K562 (cell line): ENCODE measurements at regions not wholly inside any gene's neighbourhood (a gene's known extent, or its start where the extent isn't known, plus 50 kb on each side); places are given as distances from the start of the nearest gene placed in this dataset.

Experiments used
- ATAC-seq: fragments of 200-7000 bp; cut with Tn5 transposase; 3 replicates; pipeline ENCODE4 v1.9.1; 2020; ENCODE audit warnings: moderate library complexity
- BruUV-seq: library from RNA; stranded (reverse); fragments of 400-500 nt; replicated peaks from 2 replicates; lab custom pipeline; 2021; lab: Mats Ljungman, UMichigan
- CTCF ChIA-PET: fragments of 300-600 bp; formaldehyde crosslinking; extraction: SDS; loops from one replicate; lab custom pipeline; 2021; ENCODE audit warnings: low intra/inter-chr PET ratio; lab: Yijun Ruan, JAX
- POLR2A ChIA-PET: fragments of 300-600, 350-650 bp; sonication (Branson Sonifier 250); formaldehyde crosslinking; extraction: SDS; loops from one replicate; lab custom pipeline; 2021; ENCODE audit warnings: antibody characterized with exemption, inconsistent platforms; lab: Yijun Ruan, JAX
- DNase-seq, 4 experiments: peaks; one replicate each; pipeline versions ENCODE4 v3.0.0 to v3.0.0-alpha.2; 2011 to 2018; ENCODE audit warnings: low spot score in 3 of 4, mixed read lengths in 3 of 4; ENCODE audit errors: extremely low read depth in 1 of 4
- FAIRE-seq: peaks from 2 replicates; lab custom pipeline; 2011; peaks lifted over from hg19 to GRCh38; lab: Jason Lieb, UNC
- H2AFZ ChIP-seq: 2 replicates; pipeline ENCODE4 v1.6.0; 2011; ENCODE audit warnings: low read depth, low read length, control low read depth, inconsistent platforms
- H3K27ac ChIP-seq: fragments of 200-600 bp; 3 replicates; pipeline ENCODE4 v1.8.0; 2011; ENCODE audit warnings: low read depth, mild to moderate bottlenecking, control low read depth, inconsistent platforms, low read length, moderate library complexity, mixed read lengths; ENCODE audit errors: extremely low read depth
- H3K27me3 ChIP-seq, 2 experiments: fragments of 300-600 bp in 1 of 2; 2 replicates in 1 of 2; 3 replicates in 1 of 2; pipeline versions ENCODE4 v1.6.0 to v1.8.0; 2011; ENCODE audit warnings: inconsistent platforms in 2 of 2, low read length in 2 of 2, mild to moderate bottlenecking in 1 of 2, mixed read lengths in 1 of 2, moderate library complexity in 1 of 2; ENCODE audit not compliant: control insufficient read depth in 2 of 2, insufficient read depth in 2 of 2
- H3K36me3 ChIP-seq: fragments of 300-600 bp; 3 replicates; pipeline ENCODE4 v1.8.0; 2011; ENCODE audit warnings: mild to moderate bottlenecking, low read length, inconsistent platforms; ENCODE audit not compliant: control insufficient read depth, insufficient read depth
- H3K4me1 ChIP-seq, 2 experiments: fragments of 200-600 bp in 1 of 2; replicated peaks in 1 of 2; 2 replicates in 1 of 2; 3 replicates in 1 of 2; pipeline versions ENCODE4 v1.5.1 to v1.8.0; 2011; ENCODE audit warnings: inconsistent platforms in 2 of 2, low read length in 2 of 2, mild to moderate bottlenecking in 1 of 2, mixed read lengths in 1 of 2, moderate library complexity in 1 of 2; ENCODE audit not compliant: control insufficient read depth in 2 of 2, insufficient read depth in 2 of 2
- H3K4me2 ChIP-seq: 2 replicates; pipeline ENCODE4 v1.6.1; 2011; ENCODE audit warnings: low read length, control low read depth, inconsistent platforms, mixed read lengths; ENCODE audit not compliant: insufficient read depth
- H3K4me3 ChIP-seq: fragments of 200-600 bp; sonication (generic), shearing (Covaris generic); 2 replicates; pipeline ENCODE4 v1.5.1; 2016; ENCODE audit warnings: control low read depth, inconsistent platforms
- H3K79me2 ChIP-seq: fragments of 200-600 bp; 3 replicates; pipeline ENCODE4 v1.8.0; 2011; ENCODE audit warnings: low read length, inconsistent platforms; ENCODE audit not compliant: control insufficient read depth, insufficient read depth
- H3K9ac ChIP-seq, 2 experiments: 2 replicates each; pipeline versions ENCODE4 v1.6.0 to v1.6.1; 2011; ENCODE audit warnings: low read depth in 2 of 2, low read length in 2 of 2, control low read depth in 1 of 2, inconsistent platforms in 1 of 2, mild to moderate bottlenecking in 1 of 2, mixed read lengths in 1 of 2; ENCODE audit not compliant: insufficient read depth in 1 of 2
- H3K9me1 ChIP-seq: one replicate; pipeline ENCODE4 v1.6.0; 2011; ENCODE audit warnings: inconsistent platforms, mild to moderate bottlenecking, low read length, moderate library complexity; ENCODE audit not compliant: control insufficient read depth, insufficient read depth
- H3K9me3 ChIP-seq: replicated peaks from 2 replicates; pipeline ENCODE4 v1.5.1; 2011; ENCODE audit warnings: low read depth, low read length, inconsistent platforms; ENCODE audit not compliant: control insufficient read depth, insufficient read depth
- H4K20me1 ChIP-seq: replicated peaks from 2 replicates; pipeline ENCODE4 v1.6.1; 2011; ENCODE audit warnings: low read length, inconsistent platforms, mixed read lengths; ENCODE audit not compliant: control insufficient read depth, insufficient read depth
- ARID1B ChIP-seq: fragments of 450-650 bp; IDR thresholded peaks from 2 replicates; pipeline ENCODE4 v1.6.1; 2016; ENCODE audit warnings: antibody characterized with exemption, mild to moderate bottlenecking, inconsistent platforms
- BRD9 ChIP-seq: fragments of 450-650 bp; IDR thresholded peaks from 2 replicates; pipeline ENCODE4 v1.6.1; 2018; ENCODE audit warnings: low read depth; ENCODE audit not compliant: partially characterized antibody
- FOXP4 ChIP-seq: sonication (generic); formaldehyde crosslinking; IDR thresholded peaks from 2 replicates; pipeline ENCODE4 v1.8.0; 2022; ENCODE audit warnings: mild to moderate bottlenecking, missing genetic modification reagents, borderline replicate concordance
- HDAC2 ChIP-seq: fragments of 450-650 bp; IDR thresholded peaks from 2 replicates; pipeline ENCODE4 v1.6.1; 2016; ENCODE audit warnings: mild to moderate bottlenecking
- ILF3 ChIP-seq: fragments of 450-650 bp; IDR thresholded peaks from 2 replicates; pipeline ENCODE4 v1.6.1; 2018; ENCODE audit warnings: antibody characterized with exemption, mild to moderate bottlenecking, moderate library complexity, borderline replicate concordance
- KDM1A ChIP-seq, 2 experiments: fragments of 450-650 bp; IDR thresholded peaks; 2 replicates each; pipeline ENCODE4 v1.6.1; 2016; ENCODE audit warnings: mild to moderate bottlenecking in 2 of 2
- MAX ChIP-seq: sonication (generic); formaldehyde crosslinking; IDR thresholded peaks from 2 replicates; pipeline ENCODE4 v1.9.0; 2022; ENCODE audit warnings: mild to moderate bottlenecking, missing genetic modification reagents
- POLR2G ChIP-seq: fragments of 200-400 bp; formaldehyde crosslinking; IDR thresholded peaks from 2 replicates; pipeline ENCODE4 v1.6.1; 2017; ENCODE audit warnings: low read depth, mild to moderate bottlenecking, antibody characterized with exemption, low read length, moderate library complexity
- TCFL5 ChIP-seq: fragments of 250-450 bp; sonication (Bioruptor Pico); conservative IDR thresholded peaks from 2 replicates; pipeline ENCODE4 v1.6.1; 2021; ENCODE audit warnings: mild to moderate bottlenecking, moderate library complexity, matching md5 sums
- THRAP3 ChIP-seq: fragments of 450-650 bp; IDR thresholded peaks from 2 replicates; pipeline ENCODE4 v1.6.1; 2016; ENCODE audit warnings: mild to moderate bottlenecking, inconsistent platforms, borderline replicate concordance
- ZBTB34 ChIP-seq: fragments of 250-450 bp; sonication (Bioruptor Pico); IDR thresholded peaks from 2 replicates; pipeline ENCODE4 v1.8.0; 2021; ENCODE audit warnings: mild to moderate bottlenecking, moderate library complexity
- ZC3H11A ChIP-seq: IDR thresholded peaks from 2 replicates; pipeline ENCODE4 v1.6.1; 2012; ENCODE audit warnings: low read depth, low read length, improper control_type of control experiment
- ZNF282 ChIP-seq: sonication (generic); formaldehyde crosslinking; IDR thresholded peaks from 2 replicates; pipeline ENCODE4 v1.8.1; 2023; ENCODE audit warnings: missing genetic modification reagents
- ZNF57 ChIP-seq: fragments of 450-650 bp; formaldehyde crosslinking; IDR thresholded peaks from 2 replicates; pipeline ENCODE4 v1.4.0; 2020; ENCODE audit warnings: mild to moderate bottlenecking, moderate library complexity
- WGBS: fragments of 100-300 bp; shearing (Covaris generic); methylation state at CpG from one replicate; pipeline ENCODE4 v1.1.6; 2016; ENCODE audit warnings: low coverage, mixed read lengths; ENCODE audit not compliant: insufficient coverage; ENCODE audit errors: missing lambda C conversion rate; 5-methylcytosine and 5-hydroxymethylcytosine counted together
- in situ Hi-C: fragments of 300-500 bp; cut with MboI; formaldehyde crosslinking; loops from 4 replicates; pipeline ENCODE4 v1.15.0; 2018; ENCODE audit warnings: inconsistent platforms, mixed read lengths
- intact Hi-C: fragments of 100-400 bp; cut with micrococcal nuclease; formaldehyde crosslinking; loops from 2 replicates; pipeline ENCODE4 v1.14.2; 2022

GRCh38 chr2:6113786-6114185, 421.6 kb downstream of the SOX11 start:
- H3K4me2 ChIP-seq = no peak overlapping the region
- intact Hi-C loops = no loop called here
- no peaks in the 10 kb centered on the region for H4K20me1 ChIP-seq
- FAIRE-seq = no peak
- WGBS = 0% methylated on average over 4 of the region's 4 CpGs
- no peaks in the 10 kb centered on the region for H3K27me3 ChIP-seq
- TF ChIP-seq ZC3H11A = no peak
- no peak for TF ChIP-seq BRD9
- TF ChIP-seq ZNF57 (CRISPR knock-in tag) = no peak
- no peak for TF ChIP-seq HDAC2
- TF ChIP-seq MAX (CRISPR knock-in tag) = no peak
- TF ChIP-seq ZNF282 (CRISPR knock-in tag) = no peak
- no peak for TF ChIP-seq POLR2G
- TF ChIP-seq ZBTB34 (CRISPR knock-in tag) = no peak
- no peak for TF ChIP-seq ARID1B
- no peak for TF ChIP-seq KDM1A (IDR thresholded peaks at IDR 0.05)
- TF ChIP-seq THRAP3 = no peak
- no peak for TF ChIP-seq TCFL5 (CRISPR knock-in tag)
- TF ChIP-seq ILF3 = no peak
- no peak for TF ChIP-seq FOXP4 (CRISPR knock-in tag)
- TF ChIP-seq, all 486 proteins: peak for 0
- ChIA-PET CTCF (no interaction called here), POLR2A (no interaction called here)
- Histone ChIP-seq H3K36me3 (no peaks in the 10 kb centered on the region), H3K9me3 (0 out of 2 replicates have a peak, but pooled peaks cover 2% of the 10 kb centered on the region), H3K9ac (no peak overlapping the region), H3K4me1 (no peaks in the 10 kb centered on the region), H2AFZ (no peak overlapping the region), H3K27ac (no peak overlapping the region), H3K4me3 (no peak overlapping the region), H3K9me1 (no peaks in the 10 kb centered on the region), H3K79me2 (no peaks in the 10 kb centered on the region)
- no peak for ATAC-seq
- in situ Hi-C loops = no loop called here
- no peak for DNase-seq
- BruUV-seq = no TSS peak
